ENCODE measurements at regions not wholly inside any gene's neighbourhood (a gene's known extent, or its start where the extent isn't known, plus 50 kb on each side); places are given as distances from the start of the nearest gene placed in this dataset.

DNA sequence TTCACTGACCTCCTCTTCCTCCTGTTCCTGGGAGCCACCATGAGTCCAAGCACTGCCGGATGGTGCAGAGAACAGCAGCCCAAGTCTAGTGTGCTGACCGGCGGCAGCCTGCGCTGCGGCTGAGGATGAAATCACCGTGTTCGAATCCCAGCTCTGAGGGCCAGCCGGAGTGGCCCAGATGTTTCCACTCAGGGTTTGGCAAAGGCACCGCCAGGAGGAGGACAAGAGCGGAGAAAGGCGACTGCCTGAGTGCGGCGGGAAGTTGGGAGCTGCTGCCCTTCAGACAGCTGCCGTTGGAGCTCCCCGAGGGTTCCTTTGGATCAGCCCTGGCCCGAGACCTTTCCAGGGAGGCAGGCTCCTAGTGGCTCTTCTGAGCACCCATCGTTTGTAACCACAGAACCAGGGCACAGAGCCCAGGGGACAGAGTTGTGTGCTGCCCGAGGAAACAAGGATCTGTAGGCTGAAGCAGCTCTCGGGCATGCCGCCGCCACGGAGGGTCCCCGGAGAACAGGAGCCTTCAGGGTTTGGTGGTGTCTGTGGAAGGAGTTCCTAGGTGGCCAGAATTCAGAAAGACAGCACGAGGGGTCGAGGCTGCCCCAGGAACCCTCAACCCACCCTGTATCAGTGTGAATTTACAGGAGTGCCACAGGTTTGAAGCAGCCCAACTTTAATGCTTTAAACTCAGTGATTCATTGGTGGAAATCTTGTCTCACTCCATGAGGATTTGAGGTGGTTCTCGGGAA, 115.6 kb upstream of the COL5A1 start:
- Histone ChIP-seq H3K36me3 (replicated peaks in 1 of 2) (no peaks in the 10 kb centered on the region), H3K4me1 (replicated peaks in 1 of 2) (no peaks in the 10 kb centered on the region), H3K27me3 (no peaks in the 10 kb centered on the region), H3K9me3 (replicated peaks in 1 of 3) (no peaks in the 10 kb centered on the region), H3K27ac (no peak overlapping the region), H3K4me3 (no peak overlapping the region)
- TF ChIP-seq POLR2A (IDR thresholded peaks at IDR 0.05): no peak
- TF ChIP-seq, protein P1, sequence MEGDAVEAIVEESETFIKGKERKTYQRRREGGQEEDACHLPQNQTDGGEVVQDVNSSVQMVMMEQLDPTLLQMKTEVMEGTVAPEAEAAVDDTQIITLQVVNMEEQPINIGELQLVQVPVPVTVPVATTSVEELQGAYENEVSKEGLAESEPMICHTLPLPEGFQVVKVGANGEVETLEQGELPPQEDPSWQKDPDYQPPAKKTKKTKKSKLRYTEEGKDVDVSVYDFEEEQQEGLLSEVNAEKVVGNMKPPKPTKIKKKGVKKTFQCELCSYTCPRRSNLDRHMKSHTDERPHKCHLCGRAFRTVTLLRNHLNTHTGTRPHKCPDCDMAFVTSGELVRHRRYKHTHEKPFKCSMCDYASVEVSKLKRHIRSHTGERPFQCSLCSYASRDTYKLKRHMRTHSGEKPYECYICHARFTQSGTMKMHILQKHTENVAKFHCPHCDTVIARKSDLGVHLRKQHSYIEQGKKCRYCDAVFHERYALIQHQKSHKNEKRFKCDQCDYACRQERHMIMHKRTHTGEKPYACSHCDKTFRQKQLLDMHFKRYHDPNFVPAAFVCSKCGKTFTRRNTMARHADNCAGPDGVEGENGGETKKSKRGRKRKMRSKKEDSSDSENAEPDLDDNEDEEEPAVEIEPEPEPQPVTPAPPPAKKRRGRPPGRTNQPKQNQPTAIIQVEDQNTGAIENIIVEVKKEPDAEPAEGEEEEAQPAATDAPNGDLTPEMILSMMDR (IDR thresholded peaks at IDR 0.05): no peak
- WGBS, 4 donors: 79 to 83% (median 82%) methylated on average over 14 to 26 of the region's 26 CpGs
- no peak for DNase-seq
- intact Hi-C loops (cut with DNase I): loop anchor here in 1 of 2 donors (10.0 kb wide), 1 partner anchor 109 kb away; no protein-coding TSS in a partner anchor

DNA sequence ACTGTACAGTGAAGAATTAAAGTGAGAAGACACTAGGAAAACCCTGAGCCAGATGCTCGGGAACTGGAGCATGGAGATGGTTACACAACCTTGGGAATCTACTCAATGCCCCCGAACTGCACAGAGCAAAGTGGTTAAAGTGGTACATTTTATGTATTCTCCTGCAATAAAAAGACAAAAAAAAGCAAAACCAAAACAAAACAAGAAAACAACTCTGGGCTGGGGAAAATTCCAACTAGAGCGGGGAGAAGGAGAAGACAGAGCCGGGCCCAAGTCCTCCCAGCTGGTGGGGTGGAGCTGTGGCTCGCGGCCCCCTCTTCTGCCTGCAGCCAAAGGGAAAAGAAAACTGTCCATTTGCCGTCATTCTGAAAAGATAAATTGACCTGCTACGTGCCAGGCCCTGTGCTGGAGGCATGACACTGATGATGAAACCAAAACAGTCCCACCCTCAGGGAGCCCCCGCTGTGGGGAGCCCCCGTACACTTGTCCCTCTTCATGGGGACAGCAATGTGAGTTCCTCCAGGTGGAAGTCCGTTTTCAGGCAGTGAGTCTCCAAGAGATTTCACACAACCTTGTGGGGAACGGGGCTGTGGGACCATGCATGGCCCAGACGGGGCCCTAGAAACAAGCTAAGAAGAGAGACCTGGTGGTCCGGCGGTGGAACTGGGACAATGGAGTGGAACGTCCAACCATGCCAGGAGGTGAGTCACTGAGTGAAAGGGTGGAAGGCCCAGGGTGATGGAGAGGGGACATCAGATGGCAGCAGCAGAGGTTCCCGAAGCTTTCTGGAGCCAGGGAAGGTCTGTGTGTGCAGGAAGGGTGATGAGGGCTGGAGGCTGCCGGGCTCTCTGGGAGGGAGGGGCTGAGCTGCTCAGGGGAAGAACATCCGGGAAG, 114.8 kb upstream of the COL5A1 start:
- H3K36me3 ChIP-seq (replicated peaks in 1 of 2): no peaks in the 10 kb centered on the region
- no peaks in the 10 kb centered on the region for H3K4me1 ChIP-seq (replicated peaks in 1 of 2)
- TF ChIP-seq, protein P1 (IDR thresholded peaks at IDR 0.05): no peak
- TF ChIP-seq POLR2A (IDR thresholded peaks at IDR 0.05): no peak
- no peak overlapping the region for H3K4me3 ChIP-seq
- WGBS, 4 donors: 72 to 79% (median 73%) methylated on average over 19 of the region's 19 CpGs
- no peaks in the 10 kb centered on the region for H3K27me3 ChIP-seq
- intact Hi-C loops (cut with DNase I): loop anchor here in 1 of 2 donors (10.0 kb wide), 1 partner anchor 108 kb away; no protein-coding TSS in a partner anchor
- DNase-seq: no peak
- no peak overlapping the region for H3K27ac ChIP-seq
- no peaks in the 10 kb centered on the region for H3K9me3 ChIP-seq (replicated peaks in 1 of 3)

DNA sequence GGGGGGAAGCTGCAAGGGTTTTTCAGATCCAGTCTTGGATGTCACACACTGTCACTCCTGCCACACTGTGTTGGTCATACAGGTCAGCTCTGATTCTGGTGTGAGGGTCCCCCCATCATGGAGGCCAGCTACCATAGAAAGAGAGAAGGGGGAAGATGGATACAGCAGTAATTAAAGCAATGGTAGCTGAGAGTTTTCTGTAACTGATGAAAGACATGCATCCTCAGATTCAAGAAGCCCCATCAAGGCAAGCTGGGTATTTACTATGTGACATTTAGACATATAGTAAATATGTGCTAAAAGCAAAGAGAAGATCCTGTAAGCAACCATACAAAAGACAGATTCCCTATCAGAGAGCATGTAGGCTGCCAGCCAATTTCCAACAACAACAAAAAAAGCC, 110.9 kb upstream of the COL5A1 start:
- Histone ChIP-seq H3K27ac (no peak overlapping the region), H3K36me3 (replicated peaks in 1 of 2) (no peaks in the 10 kb centered on the region), H3K9me3 (replicated peaks in 1 of 3) (no peaks in the 10 kb centered on the region), H3K4me1 (replicated peaks in 1 of 2) (no peaks in the 10 kb centered on the region), H3K27me3 (peaks cover 5% of the 10 kb centered on the region), H3K4me3 (no peak overlapping the region)
- intact Hi-C loops (cut with DNase I): no loop called here
- no peak for TF ChIP-seq POLR2A (IDR thresholded peaks at IDR 0.05)
- TF ChIP-seq, protein P1 (IDR thresholded peaks at IDR 0.05): no peak
- DNase-seq: no peak

- peak overlapping the region in 1 of 5 donors; percentile 49 for H3K27ac ChIP-seq
- no peaks in the 10 kb centered on the region for H3K4me1 ChIP-seq (replicated peaks in 1 of 2)
- intact Hi-C loops (cut with DNase I): no loop called here
- H3K9me3 ChIP-seq (replicated peaks in 1 of 3): no peaks in the 10 kb centered on the region
- no peak overlapping the region for H3K4me3 ChIP-seq
- TF ChIP-seq, protein P1 (IDR thresholded peaks at IDR 0.05): no peak
- no peak for TF ChIP-seq POLR2A (IDR thresholded peaks at IDR 0.05)
- H3K27me3 ChIP-seq: peaks cover 5% of the 10 kb centered on the region
- DNase-seq: peak in 3 of 7 donors; percentile 13 to 59 (median 25)
- H3K36me3 ChIP-seq (replicated peaks in 1 of 2): no peaks in the 10 kb centered on the region
- 43 to 59% (median 50%) methylated on average over 8 to 9 of the region's 9 CpGs for WGBS, 4 donors
Observed at GRCh38 chr9:134531220-134531970, 110.2 kb upstream of the COL5A1 start.
